ENCODE measurements at regions not wholly inside any gene's neighbourhood (a gene's known extent, or its start where the extent isn't known, plus 50 kb on each side); places are given as distances from the start of the nearest gene placed in this dataset.

DNA sequence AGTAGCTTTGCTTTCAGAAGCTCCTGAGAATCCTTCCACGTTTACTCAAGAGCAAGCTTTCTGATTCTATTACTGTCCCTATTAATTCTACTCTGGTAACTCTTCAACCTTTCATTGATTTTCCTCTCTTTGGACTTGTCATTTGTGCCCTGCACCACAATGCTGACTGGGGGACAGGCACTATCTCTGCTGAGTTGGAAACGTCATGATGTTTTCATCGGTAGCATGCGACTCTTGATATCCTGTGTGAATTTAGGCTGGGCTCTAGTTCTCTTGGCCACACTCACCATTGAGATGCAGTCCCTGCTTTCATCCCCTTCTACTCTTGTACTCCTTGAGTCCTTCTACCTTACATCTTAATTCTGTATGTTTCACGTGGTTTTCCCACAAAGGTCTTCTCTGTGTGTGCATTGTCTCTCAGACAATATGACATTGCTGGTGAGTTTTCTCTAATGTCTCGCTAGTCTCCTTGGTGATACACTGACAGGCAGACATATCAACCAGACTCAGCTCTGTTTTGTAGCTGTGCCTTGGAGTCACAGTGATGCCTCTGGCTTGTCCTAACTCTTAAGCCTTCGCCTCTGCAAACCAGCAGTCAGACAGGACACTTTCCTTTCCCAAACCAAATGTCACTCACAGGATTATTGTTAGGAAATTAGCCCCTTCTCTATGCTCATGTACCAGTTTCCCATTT, 223.6 kb upstream of the ADGRL2 start:
- DNase-seq (ENCODE audit: low spot score): no peak

DNA sequence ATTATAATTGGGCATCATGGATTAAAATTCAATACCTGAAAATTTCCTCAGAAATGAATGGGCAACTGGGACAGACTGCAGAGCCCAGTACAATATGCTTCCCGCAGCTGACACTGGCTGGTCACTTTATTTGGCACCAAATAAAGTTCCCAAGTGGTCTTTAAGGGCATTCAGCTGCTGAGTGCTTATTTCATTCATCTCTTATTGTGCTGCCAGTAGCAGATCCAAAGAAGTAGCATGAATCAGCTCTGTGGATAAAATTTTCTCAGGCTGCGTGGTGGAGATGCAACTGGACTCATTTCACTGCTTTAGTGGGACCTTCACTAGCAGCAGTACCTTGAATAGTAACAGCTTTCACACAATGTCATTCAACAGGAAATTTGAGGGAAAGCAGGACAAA, 226.3 kb upstream of the ADGRL2 start:
- no peak for DNase-seq (ENCODE audit: low spot score)

DNA sequence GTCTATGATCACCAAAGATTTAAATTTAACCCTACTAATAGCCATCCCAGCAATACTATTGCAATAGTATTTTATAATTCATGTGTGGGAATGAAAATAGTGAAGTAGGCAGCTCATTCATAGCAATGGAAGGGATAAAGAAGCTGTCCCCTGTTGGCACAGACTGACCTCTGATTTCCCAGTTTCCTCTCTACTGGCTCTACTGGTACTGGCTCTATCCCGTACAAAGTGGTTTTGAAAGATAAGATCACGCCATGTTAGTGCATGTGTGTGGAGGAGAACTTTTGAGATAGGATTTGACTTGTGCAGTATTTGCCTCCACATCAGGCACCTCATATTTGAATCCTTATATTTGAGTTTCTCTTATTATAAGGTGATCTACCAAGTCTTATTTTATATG, 227.3 kb upstream of the ADGRL2 start:
- DNase-seq (ENCODE audit: low spot score): no peak

DNA sequence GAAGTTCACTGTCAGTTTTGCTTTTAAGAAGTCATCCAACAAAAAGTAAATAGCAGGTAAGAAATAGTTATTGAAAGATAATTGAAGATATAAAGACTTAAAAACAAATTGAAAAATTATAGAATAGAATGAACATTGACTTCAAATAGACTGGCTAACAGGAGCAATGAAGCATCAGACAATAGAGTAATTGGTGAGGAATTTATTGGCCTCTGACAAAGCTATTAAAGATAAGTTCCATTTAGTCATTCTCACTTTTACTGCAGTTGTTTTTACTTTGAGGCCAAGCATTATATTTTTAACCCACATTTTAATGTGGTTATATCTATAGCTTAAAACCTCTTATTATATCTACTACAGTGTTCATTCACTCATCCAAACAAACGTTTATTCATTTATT, 228.8 kb upstream of the ADGRL2 start:
- DNase-seq (ENCODE audit: low spot score): no peak

DNA sequence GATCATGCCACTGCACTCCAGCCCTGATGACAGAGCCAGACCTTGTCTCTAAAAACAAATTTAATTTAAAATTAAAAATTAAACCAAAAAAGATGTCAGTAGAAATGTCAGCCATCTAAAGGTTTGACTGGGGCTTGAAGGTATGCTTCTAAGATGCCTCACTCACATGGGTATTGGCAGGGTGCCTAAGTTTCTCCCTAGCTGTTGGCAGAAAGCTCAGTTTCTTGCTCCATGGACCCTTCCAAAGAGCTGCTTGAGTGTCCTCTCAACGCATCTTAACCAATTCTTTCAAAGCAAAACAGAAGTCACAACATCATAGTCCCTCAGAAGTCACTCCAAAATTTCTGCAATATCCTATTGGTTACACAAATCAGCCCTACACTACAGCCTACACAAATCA, 231.0 kb upstream of the ADGRL2 start:
- DNase-seq (ENCODE audit: low spot score): no peak

DNA sequence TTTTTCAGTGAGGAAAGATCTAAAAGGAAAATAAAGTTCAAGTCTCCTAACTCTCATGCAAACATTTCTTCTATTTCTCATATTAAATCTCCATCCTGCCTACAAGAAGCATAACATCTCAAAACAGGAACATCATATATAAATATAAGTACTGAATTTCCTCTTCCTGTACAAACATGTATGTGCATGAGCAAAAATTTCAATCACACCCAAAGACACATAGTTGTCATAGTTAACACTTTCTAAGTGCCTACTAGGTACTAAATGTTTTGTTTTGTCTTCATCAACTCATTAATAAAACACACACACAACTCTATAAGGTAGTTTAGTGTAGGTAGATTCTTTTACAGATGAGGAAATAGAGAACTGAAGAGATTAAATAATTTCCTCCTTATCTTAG, 237.1 kb upstream of the ADGRL2 start:
- no peak for DNase-seq (ENCODE audit: low spot score)

DNA sequence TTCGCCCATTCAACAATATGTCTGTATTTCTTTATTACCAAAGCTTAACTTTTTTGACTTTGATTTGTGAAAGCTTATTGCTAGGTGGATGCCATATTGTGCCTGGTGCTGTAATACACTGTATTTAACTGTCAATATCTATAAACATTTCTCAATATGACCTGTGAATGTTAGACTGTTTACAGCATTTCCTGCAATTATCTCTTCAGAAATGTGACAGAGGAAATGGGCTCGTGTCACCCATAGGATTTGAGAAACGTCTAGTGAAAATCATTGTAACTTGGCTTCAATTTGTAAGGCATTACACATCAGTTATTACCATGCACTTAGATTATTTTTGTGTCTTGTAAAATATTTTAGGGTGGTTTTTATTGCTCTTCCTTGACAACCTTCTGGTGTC, 237.8 kb upstream of the ADGRL2 start:
- no peak for DNase-seq (ENCODE audit: low spot score)

DNA sequence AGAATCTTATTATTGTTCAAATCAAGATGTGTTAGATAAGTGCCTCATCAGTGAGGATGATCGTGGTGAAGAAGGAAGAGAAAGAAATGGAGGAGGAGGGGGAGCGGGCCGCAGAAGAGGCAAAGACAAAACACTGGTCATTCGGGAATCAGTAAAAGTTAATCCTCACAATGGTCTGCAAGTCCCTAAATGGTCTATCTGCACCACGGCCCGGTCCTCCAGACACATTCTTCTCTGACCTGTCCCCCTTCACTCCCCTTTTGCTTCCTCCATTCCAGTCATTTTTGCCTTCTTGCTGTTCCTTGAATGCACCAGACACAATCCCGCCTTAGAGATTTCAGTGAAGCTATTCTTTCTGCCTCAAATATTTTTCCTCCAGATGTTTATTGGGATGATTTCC, 240.1 kb upstream of the ADGRL2 start:
- no peak for DNase-seq (ENCODE audit: low spot score)

DNA sequence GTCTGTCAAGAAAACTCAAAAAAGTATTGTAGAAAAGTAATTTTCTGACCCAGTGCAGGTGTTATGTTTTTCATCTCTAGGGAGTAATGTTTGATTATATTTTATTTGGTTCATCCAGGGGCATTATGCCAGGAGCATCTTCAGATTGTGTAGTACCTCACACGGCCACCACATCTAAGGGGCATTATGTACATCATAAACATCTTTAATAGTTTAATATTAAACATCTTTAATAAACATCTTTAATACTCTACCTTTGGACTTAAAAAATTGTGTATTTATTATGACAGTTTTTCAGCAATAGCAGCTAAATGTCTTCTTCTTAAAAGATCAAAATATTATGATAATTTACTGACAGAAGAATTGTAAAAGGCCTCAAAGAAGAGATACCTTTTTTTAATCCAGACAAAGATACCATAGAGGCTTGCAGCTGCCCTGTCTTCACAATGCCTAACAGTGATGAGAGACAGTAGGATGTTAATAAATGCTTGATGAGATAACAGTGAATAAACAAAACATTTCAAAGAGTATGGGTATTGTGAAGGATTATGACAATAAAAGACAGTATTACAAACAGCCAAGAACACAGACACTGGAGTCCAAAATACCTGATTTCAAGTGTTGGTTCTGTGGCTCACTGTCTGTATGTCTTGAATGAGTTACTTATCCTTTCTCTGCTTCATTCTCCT, 240.9 kb upstream of the ADGRL2 start:
- no peak for DNase-seq (ENCODE audit: low spot score)

DNA sequence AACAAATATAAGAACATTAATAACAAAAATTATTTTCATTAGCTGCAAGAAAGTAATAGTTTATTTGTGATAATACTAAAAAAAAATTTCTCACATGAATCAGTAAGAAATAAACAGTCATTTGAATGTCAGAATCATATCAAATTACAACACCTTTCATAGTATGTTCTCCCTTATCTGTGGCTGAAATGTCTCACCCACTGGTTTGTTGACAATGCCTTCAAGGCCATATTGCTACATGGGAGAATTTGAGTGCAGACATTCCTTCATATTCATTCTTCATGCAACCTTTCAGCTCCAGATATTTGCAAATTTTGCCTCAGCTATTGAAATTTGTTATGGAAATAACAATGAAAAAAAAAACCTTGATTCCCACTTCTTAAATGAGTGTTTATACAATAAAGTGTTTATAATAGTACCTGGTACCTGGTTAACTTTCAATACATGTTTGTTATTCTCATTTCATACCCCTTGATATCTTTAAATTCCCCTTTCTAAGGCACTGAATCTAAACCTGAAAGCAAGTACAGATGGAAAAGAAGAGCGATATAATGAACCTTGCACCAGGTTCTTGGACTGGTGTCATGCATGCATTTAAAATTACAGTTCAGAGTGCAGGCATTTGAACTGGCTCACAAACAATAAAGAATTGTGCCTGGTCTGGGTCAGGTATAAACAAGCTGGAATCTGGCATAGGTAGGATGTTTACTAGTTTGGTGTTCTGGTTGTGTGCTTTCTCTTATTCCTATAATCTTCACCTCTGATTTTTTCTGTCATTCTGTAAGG, 242.2 kb upstream of the ADGRL2 start:
- no peak for DNase-seq (ENCODE audit: low spot score)

DNA sequence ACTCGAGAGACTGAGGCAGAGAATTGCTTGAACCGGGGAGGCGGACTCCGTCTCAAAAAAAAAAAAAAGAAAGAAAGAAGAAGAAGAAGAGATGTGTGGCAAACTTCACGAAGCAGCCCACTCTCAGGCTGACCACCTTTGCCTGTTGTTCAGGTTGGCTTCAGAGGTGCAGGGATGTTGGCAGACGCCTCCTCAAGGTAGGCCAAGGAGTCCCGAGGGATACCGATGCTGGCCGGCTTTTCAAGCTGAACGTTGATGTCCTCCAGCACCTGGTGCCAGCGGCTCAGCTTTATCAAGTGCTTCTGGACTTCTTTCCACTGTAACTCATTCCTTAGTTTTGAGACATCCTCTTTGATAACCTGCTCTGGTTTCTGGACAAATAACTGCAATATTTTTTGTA, 243.8 kb upstream of the ADGRL2 start:
- DNase-seq (ENCODE audit: low spot score): no peak

DNA sequence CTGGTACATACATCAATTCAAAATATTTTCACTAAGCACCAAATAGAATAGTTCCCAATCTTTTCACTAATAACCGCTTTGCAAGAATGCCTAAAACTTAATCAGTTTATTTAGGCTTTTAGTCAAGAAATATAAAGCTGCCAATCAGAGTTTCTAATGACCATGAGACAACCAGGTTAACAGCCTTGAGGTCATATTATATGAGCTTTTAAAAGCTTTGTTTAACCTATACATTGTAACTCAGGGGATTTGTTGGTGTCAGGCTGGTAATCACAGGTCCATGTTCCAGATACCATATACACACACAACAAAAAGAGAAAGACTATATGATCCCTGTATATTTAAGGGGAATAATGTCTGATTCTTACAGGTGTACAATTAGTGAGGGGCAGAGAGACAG, 246.2 kb upstream of the ADGRL2 start:
- no peak for DNase-seq (ENCODE audit: low spot score)

DNA sequence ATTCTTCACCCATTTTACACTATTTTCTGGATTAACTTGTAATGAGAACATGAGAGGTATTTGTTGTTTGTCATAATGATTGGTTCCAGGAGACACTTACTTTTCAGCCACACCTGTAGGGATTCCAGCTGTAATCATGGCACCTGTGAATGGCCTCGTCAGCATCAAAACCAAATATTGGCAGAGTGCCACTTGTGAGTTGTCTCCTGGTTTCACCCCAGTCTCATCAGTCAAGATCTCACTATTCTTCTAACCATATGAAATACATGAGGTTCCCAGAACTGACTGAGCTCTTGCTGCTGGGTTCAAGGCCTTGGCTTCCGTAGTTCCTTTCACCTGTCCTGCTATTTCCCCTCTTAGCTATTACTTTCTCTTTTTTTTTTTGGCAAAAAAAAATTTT, 246.6 kb upstream of the ADGRL2 start:
- no peak for DNase-seq (ENCODE audit: low spot score)

DNA sequence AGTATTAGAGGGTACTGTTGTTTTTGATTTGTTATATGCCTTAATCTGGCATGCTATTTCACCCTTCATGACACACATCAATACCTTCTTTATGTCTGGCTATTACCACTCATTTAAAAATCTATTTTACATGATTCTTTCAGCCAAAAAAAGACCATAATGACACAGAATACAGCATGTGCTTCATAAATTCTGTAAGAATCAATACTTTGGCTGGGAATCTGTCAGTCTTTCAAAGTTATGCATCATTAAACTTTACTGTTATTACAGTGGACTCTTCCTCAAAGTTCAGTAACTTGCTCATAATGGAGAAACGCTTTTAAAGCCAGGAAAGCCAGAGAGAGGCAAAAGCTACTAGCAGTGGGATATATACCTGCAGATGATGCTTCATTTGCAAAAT, 247.2 kb upstream of the ADGRL2 start:
- DNase-seq (ENCODE audit: low spot score): no peak

DNA sequence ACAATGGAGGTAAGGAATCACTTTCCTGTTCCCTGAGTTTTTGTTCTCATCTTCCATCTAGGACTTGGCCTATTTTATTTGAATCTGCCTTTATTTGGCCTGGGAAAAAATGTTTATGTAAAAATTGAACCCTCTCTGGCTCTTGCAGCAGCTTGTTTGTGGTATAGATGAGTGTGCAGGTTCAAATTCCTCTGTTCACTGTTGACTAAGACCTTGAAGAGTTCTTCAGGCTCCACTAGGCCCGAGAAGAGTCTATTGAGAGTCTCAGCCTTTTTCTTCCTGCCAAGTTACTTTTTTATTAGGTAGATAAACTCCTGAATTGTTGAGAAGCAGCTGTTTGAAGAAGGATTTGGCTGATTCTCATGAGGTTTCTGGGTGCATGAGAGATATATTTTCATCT, 248.8 kb upstream of the ADGRL2 start:
- no peak for DNase-seq (ENCODE audit: low spot score)

DNA sequence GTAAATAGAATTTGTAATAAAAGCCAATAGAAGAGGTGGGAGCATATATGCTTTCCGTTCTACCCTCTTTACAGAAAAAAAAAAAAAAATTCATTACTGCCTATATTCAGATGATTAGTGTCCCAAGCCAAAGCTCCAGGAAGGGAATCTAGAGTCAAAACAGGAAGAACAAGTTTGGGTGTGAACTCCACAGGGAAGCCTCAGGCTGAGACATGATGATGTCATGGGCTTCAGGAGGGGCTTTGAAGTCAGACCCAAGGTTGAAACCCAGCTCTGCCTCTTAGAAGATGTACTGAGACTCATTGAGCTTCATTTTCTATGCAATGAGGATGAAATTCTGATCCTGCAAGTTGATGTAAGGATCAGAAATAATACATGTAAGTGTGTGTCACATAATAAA, 250.0 kb upstream of the ADGRL2 start:
- no peak for DNase-seq (ENCODE audit: low spot score)

DNA sequence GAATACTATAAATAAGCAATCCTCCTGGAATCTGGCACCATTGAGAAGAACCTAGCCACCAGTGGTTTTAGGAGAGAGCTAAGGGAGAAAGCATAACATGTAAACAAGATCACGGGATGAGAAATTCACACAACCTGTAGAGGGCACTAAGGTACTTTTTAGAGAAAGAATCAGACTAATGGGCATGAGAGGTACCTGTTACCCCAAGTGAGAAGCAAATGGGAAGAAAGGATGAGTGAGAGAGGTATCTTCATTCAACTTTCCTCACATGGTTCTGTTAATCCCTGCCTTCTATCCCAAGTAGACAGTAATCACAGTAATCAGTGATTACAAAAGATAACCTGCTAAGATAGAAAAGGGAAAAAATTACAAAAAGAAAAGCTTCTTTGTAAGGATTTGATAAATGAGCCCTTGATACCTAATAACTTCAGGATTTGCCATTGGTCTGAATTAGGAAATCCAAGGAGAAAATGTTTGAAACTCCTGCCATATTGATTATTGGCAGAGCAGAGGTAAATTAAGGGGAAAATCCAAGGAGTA, 251.1 kb upstream of the ADGRL2 start:
- DNase-seq (ENCODE audit: low spot score): peak; percentile 51

DNA sequence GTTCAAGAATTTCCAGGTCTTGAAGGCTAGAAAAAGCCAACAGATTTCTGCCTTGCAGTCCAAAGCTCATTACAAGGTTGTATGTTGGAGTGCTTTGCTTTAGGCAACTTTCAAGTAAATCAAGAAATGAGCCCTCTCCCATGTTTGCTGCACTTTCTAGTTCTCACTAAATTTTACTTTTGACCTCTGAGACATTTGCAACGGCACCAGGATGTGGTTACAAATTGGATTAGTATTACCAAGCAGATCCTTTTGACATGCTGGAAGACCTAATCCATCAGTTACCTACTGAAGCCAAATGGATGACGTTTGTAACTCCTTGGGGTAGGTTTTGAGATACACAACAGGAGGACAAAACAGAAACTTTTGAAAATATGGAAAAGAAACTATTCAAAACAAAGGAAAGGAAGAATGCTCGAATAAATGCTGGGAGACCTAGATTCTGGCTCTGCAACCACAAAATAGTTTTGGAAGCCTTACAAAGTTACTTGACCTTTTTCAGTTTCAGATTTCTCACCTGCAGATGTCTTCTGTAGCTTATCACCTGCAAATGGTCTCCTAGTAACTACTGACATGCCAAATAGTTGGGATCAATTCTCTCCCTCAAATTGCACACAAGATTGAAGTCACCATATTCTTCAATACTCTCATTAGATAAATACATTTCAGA, 251.7 kb upstream of the ADGRL2 start:
- no peak for DNase-seq (ENCODE audit: low spot score)

DNA sequence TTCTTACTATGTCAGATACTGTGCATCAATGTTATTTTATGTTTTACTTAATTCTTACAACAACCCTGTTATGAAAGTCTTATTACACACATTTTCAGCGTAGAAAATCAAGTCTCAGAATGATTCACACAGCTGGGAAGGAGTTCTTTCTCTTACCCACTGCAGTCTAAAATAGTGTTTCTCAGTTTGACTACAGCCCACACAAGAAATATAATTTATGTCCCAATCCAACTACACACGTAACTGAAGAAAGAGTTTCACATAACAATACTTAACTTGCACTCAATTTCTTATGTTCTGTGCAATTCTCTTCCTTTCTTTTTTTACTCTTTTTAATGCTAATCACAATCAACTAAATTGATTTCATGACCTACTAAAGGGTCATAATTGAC, 252.8 kb upstream of the ADGRL2 start:
- DNase-seq (ENCODE audit: low spot score): no peak

DNA sequence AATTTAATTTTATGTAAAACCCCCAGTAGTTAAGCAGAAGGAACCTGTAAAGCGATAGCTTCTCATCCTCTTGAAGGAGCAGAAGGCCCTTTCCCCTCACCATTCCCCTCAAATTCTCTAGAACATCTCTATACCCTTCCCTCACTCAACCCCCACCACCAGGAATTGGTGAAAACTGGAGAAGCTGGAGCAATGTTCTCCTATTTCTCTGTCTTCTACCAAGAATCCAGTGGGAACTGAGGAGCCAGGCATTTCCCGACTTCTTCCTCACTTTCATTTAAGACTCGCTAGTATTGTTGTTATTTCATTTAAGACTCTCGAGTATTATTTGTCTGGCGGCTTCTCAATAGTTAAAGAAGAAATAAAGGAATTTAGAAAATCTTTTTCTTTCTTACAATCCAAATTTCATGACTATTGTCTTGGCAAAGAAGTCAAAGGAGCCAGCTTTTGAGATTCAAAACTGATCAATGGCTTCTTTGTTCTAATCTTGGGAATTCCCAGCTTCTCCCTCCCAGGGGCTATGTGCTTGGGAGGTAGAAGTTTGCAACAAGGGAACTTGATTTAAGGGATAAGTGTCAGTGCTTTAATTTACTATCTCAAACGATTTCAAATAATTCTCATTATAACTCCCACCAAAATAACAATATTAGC, 253.3 kb upstream of the ADGRL2 start:
- DNase-seq (ENCODE audit: low spot score): no peak

DNA sequence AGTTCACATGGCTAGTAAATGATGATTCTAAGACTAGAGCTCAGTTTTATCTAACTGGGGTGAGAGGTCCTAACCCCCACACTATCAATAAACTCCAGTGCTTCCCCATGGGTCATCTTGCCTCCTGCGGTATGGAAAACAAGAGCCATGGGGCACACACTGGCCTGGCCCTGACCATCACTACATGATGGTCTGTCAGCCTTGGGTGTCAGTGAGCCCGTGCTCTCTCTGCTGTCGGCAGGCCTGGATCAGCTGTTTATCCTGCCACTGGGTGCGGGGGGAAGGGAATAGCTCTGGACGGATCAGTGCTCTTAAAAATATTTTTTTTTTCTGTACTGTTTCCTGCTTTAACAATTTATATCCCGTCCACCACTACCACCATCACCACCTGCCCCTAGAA, 255.0 kb upstream of the ADGRL2 start:
- no peak for DNase-seq (ENCODE audit: low spot score)

DNA sequence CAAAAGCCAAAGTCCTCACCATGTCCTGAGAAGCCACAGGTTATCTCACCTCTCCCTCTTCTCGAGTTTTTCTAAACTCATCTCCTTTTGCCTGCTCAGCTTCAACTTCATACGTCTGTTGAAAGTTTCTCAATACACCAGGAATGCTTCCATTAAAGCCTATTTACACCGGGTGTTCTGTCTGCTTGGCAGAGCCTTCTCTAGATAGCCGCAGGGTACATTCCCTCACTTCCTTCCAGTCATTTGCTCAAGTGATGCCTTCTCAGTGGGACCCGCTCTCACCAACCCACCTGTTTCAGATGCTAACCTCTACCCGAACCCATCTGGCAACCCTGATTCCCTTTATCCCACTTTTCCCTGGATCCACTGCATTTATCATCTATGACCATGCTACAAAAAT, 257.0 kb upstream of the ADGRL2 start:
- DNase-seq (ENCODE audit: low spot score): no peak
